ENCODE measurements at regions not wholly inside any gene's neighbourhood (a gene's known extent, or its start where the extent isn't known, plus 50 kb on each side); places are given as distances from the start of the nearest gene placed in this dataset.

GRCh38 chr3:99541181-99541580 lies 97.2 kb upstream of the COL8A1 start:
- no peak for DNase-seq

- no peak for DNase-seq
Measured at GRCh38 chr3:99537416-99537815, 101.0 kb upstream of the COL8A1 start.

- no peak for DNase-seq
Measured at GRCh38 chr3:99536555-99537314, 101.7 kb upstream of the COL8A1 start.

- DNase-seq: no peak
Measured at GRCh38 chr3:99534951-99535704, 103.3 kb upstream of the COL8A1 start.

- no peak for DNase-seq
Measured at GRCh38 chr3:99532246-99532645, 106.1 kb upstream of the COL8A1 start.

- no peak for DNase-seq
Measured at GRCh38 chr3:99529265-99529664, 109.1 kb upstream of the COL8A1 start.

GRCh38 chr3:99526921-99527320 lies 111.5 kb upstream of the COL8A1 start:
- DNase-seq: no peak

GRCh38 chr3:99524559-99524958 lies 113.8 kb upstream of the COL8A1 start:
- no peak for DNase-seq

GRCh38 chr3:99523431-99524127 lies 114.8 kb upstream of the COL8A1 start:
- DNase-seq: no peak

- DNase-seq: no peak
Measured at GRCh38 chr3:99522147-99522546, 116.2 kb upstream of the COL8A1 start.

- DNase-seq: no peak
Measured at GRCh38 chr3:99521551-99521950, 116.8 kb upstream of the COL8A1 start.

- no peak for DNase-seq
Measured at GRCh38 chr3:99520513-99520912, 117.9 kb upstream of the COL8A1 start.

GRCh38 chr3:99516936-99517335 lies 121.5 kb upstream of the COL8A1 start:
- no peak for DNase-seq

- DNase-seq: no peak
Measured at GRCh38 chr3:99515891-99516290, 122.5 kb upstream of the COL8A1 start.

- DNase-seq: no peak
Measured at GRCh38 chr3:99509224-99509623, 129.2 kb upstream of the COL8A1 start.

GRCh38 chr3:99508191-99508590 lies 130.2 kb upstream of the COL8A1 start:
- DNase-seq: no peak

GRCh38 chr3:99505646-99506269 lies 132.6 kb upstream of the COL8A1 start:
- DNase-seq: no peak

GRCh38 chr3:99505200-99505599 lies 133.2 kb upstream of the COL8A1 start:
- no peak for DNase-seq

- DNase-seq: no peak
Measured at GRCh38 chr3:99504258-99504657, 134.1 kb upstream of the COL8A1 start.

GRCh38 chr3:99503350-99503749 lies 135.0 kb upstream of the COL8A1 start:
- DNase-seq: no peak

GRCh38 chr3:99502871-99503270 lies 135.5 kb upstream of the COL8A1 start:
- no peak for DNase-seq

- DNase-seq: no peak
Measured at GRCh38 chr3:99500485-99500884, 137.9 kb upstream of the COL8A1 start.

Measured in DMS79 treated with DMSO at 0.1 percent for 48 hours (cell line).